ENCODE measurements at regions not wholly inside any gene's neighbourhood (a gene's known extent, or its start where the extent isn't known, plus 50 kb on each side); places are given as distances from the start of the nearest gene placed in this dataset.

DNA sequence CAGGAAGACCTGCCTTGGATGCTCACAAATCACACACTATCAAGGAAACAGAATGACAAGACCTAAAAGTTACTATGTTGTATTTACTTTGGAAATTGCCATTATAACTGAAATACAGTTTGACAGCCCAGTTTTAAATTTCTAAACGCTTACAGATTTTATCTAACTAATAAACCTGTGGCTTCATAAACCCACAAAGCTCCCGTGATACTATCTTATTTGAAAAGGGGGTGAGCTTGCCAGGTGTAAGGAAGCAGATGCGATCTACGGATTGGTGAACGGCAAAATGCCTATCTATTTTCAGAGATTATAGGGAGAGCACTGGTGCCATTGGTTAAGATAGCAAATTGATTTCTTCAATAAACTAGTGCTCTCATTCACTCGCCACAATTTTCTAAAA, 485.5 kb downstream of the BCAT1 start:
- no peak for DNase-seq

DNA sequence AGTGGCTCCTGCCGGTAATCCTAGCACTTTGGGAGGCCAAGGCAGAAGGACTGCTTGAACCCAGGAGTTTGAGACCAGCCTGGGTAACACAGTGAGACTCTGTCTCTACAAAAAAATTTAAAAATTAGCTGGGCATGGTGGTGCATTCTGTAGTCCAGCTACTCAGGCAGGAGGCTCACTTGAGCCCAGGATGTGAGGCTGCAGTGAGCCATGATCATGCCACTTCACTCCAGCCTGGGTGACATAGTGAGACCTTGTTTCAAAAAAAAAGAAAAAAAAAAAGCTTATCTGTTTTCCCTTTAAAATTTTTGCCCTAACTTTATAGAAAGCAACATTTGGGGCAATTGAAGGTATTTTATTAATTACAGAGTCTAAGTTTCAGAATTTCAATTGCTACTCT, 486.0 kb downstream of the BCAT1 start:
- DNase-seq, result no peak

DNA sequence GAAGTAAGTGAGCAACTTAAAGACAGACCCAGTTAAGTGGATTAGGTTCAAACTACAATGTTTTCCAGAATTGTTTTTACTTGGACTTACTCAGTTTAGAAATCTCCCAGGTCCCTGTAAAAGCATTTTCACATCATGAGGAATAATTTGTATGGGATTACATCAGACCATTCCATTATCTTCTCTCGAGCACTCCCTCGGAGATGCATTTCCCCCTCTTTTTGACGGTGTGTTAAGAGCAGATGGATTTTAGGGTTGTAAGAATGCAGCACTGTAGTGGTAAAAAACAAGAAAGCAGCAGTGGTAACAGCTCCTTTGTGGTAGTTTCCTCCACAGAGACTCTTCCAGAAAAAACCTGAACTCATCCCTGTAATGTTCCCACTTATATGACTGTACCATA, 488.4 kb downstream of the BCAT1 start:
- no peak for DNase-seq

DNA sequence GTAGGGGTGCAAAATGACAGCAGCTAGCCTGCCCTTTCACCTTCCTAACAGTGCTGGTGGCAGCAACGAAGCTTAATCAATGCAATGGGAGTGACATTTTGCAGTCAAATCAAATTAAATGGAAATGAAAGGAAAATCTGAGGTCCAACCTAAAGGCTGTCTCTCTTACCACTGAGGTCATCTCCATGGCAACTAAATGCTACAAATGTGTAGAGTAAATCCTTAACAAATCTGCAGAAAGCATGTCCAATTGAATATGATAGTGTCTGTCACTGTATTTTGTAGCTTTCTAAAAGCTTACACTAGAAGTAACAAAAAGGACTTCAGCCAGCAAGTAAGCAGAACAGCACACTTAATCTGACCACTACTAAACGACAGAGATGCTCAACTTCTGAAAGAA, 488.8 kb downstream of the BCAT1 start:
- DNase-seq, result no peak

DNA sequence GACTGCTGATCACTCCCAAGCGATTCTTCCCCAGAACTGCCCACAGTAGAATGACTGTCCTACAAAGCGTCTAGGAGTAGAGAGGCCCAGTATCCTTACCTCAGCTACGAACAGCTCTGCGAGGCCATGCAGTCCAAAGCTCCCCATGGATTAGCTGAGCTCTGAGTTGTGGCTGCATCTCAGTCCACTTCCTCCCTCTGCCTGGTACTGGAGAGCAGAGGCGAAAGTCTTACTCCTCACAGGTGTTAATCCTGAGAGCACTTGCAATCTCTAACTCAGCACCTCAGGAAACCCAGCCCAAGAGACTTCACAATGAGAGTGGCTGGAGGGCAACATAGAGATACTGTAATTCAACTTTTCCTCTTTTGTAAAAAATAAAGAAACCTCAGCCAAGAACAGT, 493.1 kb downstream of the BCAT1 start:
- no peak for DNase-seq

DNA sequence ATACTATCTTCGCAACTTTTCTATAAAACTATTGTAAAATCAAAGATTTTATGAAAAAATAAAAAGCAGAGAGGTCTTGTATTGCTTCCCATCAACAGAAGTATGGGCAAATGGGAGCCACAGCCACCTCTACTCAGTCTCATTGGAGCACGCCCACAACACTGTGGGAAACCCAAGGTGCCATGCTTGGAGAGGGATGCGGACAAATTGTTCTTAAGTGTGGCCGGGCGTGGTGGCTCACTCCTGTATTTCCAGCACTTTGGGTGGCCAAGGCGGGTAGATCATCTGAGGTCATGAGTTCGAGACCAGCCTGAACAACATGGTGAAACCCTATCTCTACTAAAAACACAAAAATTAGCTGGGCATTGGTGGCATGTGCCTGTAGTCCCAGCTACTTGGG, 498.2 kb upstream of the SOX5 start:
- DNase-seq, result no peak

DNA sequence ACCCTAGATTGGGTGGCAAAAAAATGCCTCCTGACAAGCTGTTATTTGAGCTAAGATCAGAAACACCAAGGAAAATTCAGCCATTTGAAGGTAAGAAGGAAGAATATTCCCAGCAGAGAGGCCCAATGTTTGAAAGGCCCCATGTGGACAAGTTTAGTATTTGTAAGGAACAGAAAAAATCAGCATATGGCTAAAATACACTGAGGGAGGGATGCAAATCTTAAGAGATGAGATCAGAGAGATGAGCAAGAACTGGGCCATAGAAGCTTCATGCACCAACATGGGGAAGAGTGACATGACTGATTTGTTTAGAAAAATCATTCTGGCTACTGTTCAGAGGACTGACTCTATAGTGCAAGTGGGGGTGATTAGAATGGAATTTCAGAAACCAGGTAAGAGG, 496.8 kb upstream of the SOX5 start:
- no peak for DNase-seq

DNA sequence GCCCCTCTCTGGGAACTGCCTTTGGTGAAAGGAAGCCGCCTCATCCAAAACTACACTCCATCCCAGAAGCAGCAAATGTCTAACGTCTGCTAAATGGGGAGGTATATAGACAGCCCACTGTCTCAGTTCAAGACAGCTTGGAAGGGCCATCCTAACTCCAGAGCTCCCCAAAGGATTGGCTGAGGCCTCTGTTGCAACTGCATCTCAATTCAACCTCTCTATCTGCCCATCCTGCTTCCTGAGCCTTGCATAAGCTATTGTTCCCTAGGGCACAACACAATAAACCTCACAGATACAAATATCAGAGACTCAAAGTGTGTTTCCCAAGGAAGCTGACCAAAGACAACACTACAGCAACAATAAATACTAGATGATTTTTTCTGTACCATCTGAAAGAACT, 495.2 kb upstream of the SOX5 start:
- no peak for DNase-seq

DNA sequence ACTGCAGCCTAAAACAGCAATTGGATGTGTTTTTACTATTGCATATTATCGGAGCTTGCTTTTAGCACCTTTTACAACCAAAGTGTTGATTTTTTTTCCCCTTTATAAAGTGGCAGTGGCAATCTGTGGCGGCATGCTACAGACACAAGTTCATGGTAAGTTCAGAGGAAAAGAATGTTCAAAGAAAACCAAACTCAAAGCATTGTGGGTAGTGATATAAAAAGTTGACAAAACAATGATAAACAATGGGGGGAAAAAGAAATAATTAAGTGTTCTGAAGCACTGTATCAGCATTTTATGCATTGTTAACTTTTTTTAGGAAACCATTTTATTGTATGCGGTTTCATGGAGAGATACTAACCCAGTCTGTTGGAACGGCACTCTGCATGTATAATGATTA, 492.0 kb upstream of the SOX5 start:
- no peak for DNase-seq

DNA sequence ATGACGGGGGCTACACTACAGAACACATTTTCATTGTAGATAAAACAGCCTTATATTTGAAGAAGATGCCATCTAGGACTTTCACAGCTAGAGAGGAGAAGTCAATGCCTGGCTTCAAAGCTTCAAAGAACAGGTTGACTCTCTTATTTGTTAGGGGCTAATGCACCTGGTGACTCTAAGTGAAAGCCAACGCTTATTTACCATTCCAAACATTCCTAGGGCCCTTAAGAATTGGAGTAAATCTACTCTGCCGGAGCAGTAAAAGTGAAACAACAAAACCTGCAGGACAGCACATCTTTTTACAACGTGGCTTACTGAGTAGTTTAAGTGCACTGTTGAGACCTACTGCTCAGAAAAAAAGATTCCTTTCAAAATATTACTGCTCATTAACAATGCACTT, 487.2 kb upstream of the SOX5 start:
- no peak for DNase-seq

DNA sequence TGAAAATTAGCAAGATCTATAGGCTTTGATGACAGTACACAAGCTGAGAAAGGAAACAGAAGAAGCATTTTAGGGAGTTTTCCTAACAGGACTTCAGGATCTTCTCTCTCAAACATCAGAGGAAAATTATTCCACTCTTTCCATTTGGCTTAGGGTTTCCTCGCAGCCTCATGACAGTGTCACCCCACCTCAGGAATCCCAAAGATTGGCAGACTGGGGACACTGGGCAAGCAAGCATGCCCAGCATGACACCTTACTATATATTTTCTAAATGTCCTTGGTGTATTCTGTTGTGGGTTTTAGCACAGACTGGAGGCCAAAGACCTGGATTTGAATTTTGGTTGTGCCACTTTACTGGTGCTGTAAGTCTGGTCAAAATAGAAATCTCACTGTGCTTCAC, 482.4 kb upstream of the SOX5 start:
- DNase-seq, result no peak

DNA sequence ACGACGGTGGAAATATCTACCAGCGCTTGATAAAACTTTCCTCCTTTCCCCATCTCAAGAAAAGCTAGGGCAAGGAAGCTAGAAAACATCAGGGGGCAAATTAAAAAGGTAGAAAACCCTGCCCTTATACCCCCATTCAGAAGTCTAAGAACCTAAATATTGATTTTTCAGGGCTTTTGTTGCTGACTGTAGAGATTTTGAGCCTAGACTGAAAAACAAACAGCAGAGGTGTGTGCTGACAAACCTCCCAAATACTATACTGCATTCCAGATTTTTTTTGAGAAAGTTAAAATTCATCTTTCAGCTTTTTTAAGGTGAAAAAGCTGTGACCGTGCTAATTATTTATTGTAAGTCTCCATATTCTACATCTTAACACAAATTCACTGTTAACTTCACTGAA, 478.3 kb upstream of the SOX5 start:
- no peak for DNase-seq

DNA sequence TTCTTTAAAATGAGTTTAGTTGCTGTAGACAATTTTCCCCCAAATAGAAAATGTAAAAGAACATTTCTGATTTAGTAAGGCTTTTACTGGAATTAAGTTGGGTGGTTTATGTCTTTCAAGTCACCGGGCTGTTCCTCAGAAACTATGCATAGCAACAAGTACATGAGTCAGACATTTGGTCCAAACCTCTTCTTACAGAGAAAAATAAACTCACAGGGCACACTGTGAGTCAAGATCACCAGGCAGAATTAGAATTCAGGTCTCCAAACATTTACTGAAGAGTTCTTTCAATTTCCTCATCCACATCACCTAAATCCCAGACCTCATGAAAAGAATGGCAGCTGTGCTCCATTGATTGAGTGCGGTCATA, 476.1 kb upstream of the SOX5 start:
- DNase-seq, result no peak

DNA sequence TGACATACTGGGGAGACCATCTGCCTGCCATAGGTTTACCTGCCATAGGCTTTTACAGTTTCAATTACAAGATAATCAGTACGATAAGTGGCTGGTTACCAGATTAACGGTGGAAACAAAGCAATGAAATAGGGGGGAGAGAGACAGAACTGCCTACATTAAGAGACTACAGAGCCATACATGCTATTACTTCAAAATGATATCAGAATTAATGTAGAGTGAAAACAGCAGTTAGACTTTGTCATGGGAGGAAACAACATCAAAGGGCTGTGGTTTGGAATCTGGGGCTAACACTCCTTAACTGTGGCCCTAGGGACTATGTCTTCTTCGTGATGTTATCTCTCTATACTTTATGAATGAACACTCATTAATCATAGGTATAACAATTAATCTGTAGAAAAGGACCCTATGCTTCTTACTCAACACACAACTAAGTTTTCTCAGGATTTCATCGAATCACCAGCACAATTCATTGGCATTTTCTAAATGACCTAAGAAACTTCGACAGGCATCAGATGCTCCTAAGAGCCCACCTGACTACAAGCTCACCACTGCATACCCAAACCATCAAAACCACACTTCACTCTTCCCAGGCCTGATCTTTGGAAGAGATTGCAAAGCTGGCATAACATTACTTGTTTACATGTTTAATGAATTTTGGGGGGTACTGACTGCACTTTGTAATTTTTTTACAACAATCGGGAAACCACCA, 475.6 kb upstream of the SOX5 start:
- no peak for DNase-seq

DNA sequence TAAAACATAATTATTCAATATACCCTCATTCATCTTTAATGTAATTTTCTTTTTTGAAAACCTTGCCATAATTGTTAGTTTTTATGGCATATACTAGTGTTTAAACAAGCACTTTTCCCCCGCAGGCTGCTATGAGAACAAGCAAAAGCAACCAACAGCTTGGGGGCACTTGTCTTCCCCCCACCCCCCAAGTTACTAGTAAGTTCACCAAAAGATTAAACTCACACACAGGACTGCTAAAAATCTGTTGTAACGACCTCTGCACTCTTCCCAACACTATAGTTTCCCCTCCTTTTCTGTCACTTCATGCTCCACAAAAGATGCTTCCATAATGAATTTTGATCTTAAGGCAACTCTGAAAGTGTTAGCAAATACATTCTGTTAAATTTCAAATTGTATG, 474.9 kb upstream of the SOX5 start:
- DNase-seq, result no peak

DNA sequence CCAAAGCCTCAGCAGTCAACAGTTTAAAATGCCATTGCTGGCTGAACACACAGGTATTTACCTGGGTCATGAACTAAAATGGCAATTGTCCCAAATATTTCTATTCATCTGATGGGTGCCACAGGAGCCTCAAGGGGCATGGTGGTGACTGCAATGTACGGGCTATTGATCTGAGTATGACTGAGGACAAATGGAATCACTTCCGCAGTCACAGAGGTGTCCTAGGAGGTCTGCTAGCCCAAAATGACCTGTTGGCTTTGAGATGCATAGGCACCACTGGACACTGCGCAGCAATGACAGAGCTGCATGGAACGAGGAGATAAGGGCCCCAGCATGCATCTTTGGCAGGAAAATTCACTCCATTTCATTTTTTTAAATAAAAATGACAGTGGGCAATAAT, 474.1 kb upstream of the SOX5 start:
- no peak for DNase-seq

DNA sequence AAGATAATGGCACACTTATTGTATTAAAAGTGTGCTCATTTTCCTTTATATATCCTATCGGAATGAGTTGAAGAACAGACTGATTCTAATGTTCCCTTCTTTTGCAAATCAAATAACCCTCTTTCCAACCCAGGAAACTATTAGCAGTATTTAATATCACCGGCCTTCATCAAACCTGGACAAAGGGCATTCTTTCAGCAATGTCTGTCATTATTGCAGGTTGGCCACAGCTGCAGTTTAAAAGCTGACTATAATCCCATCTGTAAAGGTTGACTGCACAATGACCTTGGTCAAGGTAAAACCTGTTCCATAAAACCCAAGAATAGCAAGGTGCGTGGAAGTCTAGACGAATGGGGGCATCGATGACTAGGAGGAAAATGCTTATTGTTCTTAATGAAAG, 472.3 kb upstream of the SOX5 start:
- DNase-seq, result no peak

DNA sequence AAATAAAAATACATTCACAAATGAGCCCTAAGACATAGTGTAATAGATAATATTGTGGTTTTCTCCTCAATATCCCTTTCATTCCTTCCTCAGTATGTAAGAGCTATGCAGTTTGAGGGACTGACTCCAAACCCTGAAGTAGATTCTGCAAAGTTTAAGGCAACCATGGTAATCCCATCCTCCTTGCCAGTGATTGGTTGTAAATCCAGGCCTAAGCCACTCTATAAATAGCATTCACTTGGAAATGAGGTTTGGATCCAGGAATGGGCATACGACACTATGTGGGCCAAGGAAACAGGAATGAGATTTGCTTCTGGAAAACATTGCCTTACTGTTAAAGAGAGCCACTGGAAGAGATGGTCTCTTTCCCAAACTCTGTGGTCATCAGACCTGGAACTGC, 468.7 kb upstream of the SOX5 start:
- DNase-seq, result no peak

DNA sequence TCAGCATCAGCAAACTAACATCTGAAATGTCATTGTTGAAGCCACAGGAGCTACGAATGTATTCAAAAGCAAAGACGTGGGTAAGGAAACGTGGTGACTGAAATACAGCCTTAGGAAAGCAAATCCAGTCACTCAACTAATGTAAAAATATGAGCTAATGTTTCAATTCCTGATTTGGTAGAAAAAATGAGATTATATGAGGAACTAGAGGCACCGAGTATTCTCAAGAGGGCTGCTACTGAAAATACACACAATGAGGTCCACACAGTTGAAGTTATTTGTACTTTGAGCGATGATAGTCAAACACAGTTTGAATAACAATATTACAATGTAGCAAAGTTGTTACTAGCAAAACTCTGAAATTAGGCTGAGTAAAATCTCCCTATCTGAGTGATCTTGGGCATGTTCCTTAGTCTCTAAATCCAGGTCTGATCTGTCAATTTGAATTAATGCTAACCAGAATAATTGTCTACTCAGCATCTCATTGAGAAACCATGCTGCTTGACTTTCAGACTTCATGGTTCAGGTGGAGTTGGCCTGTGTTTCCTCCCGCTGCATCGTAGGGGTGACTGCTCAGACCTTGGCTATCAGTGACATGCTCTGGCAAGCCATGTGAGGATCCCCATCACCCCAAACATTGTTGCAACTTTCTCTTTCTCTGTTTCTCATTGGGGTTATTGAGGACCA, 467.1 kb upstream of the SOX5 start:
- no peak for DNase-seq

DNA sequence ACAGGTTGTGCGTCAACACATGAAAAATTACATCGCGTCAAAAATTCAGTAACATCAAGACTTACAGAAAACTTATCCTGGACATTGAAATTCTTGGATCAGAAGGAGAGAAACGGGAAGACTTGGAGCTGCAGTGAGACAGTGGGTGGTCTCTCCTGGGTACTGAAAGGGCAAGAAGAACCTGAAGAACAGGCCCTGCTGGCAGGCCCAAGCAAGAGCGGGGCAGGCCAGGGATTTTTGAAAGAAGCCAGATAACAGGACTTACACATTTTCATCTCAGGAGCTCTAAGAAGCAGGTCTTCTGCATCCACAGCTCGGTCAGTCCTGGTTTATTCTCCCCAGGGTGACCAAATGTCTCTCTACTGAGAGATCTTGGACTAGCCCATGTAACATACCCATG, 466.5 kb upstream of the SOX5 start:
- no peak for DNase-seq

DNA sequence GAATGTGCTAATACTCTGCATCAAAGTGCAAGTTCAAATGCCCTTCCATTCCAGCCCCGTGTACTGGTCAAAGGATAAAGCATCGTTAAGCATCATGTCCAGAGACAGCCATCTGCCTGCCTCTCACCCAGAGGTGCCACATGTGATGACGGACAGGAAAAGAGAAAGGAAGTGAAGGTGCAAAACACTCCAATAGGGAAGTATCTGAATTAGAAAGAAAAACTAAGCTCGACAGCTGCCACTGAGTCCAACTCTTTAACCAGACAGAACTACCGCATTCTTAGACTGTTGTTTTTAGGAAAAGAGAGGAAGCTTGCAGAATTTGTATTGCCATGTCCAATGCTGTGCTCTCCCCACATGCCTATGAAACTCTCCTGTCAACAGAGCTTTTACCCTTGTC, 465.0 kb upstream of the SOX5 start:
- no peak for DNase-seq

DNA sequence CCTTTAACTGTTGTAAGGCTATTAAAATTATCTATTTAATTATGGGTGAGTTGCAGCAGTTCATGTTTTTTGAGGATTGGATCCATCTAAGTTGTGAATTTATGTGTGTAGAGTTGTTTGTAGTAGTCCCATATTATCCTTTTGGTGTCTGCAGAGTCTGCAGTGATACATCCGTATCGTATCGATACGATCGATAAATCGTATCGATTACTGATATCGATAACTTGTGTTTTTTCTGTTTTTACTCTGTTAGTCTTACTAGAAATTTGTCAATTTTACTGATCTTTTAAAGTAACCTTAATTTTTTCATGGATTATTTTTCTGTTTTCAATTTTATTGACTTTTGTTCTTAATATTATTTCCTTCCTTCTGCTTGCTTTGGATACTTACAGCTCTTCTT, 462.5 kb upstream of the SOX5 start:
- no peak for DNase-seq

DNA sequence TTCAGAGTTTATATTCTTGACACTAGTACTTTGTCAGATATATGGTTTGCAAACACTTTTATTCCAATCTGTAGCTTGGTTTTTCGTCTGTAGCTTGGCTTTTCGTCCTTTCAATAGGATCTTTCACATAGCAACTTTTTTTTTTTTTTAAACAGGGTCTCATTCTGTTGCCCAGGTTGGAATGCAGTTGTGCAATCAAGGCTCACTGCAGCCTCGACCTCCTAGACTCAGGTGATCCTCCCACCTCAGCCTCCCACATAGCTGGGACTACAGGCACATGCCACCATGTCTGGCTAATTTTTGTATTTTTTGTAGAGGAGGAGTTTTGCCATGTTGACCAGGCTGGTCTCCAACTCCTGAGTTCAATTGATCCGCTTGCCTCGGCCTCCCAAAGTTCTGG, 460.4 kb upstream of the SOX5 start:
- DNase-seq, result no peak

DNA sequence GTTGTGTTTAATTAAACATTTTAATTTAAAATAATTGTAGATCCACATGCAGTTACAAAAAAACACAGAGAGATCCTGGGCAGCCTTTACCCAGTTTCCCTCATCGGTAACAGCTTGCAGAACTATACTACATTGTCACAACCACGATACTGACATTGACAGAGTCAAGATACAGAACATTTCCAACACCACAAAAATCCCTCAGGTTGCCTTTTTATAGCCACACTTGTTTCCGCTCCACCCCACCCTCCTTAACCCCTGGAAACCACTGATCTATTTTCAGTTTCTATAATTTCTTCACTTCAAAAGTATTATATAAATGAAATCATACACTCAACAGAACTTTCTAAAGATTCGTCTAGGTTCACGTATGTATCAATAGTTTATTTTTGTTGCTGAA, 458.8 kb upstream of the SOX5 start:
- no peak for DNase-seq

DNA sequence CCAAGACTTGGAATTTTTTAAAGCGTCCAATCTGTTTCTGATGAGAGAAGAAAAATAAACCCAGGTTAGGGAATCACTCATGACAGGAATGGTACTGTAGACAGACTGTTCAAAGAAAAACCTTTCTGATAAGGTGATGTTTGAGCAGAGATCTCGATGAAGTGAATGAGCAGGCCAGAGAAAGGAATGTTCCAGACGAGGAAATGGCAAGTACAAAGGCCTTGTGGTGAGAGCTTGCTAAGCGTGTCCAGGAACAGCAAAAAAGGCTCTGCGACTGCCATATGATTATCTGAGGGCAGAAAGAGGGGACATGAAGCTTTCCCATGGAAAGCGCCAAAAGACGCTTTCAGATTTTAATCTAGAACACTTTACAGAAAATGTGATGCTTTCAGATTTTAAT, 458.4 kb upstream of the SOX5 start:
- DNase-seq, result no peak
